Stomach (tissue), 4 donors: ENCODE measurements at regions not wholly inside any gene's neighbourhood (a gene's known extent, or its start where the extent isn't known, plus 50 kb on each side); places are given as distances from the start of the nearest gene placed in this dataset.

Experiments
- POLR2A ChIP-seq, 4 donors: fragments of 450-650 bp; IDR thresholded peaks; one replicate each; pipeline ENCODE4 v1.6.1; 2016; ENCODE audit warnings: antibody characterized with exemption in 4 of 4, control low read depth in 2 of 4, mild to moderate bottlenecking in 1 of 4, moderate library complexity in 1 of 4
- POLR2AphosphoS5 ChIP-seq, 3 donors: sonication (generic); formaldehyde crosslinking; IDR thresholded peaks; one replicate each; pipeline ENCODE4 v1.6.1; 2016; ENCODE audit warnings: antibody characterized with exemption in 3 of 3
- TF ChIP-seq, protein P1 (sequence below), 7 experiments: fragments of 450-650 bp in 4 of 7; fragments of 200-600 bp in 3 of 7; sonication (generic) in 3 of 7; IDR thresholded peaks; one replicate each; pipeline ENCODE4 v1.5.1; 2016 to 2019; ENCODE audit warnings: antibody characterized with exemption in 7 of 7, control low read depth in 2 of 7, mild to moderate bottlenecking in 1 of 7

DNA sequence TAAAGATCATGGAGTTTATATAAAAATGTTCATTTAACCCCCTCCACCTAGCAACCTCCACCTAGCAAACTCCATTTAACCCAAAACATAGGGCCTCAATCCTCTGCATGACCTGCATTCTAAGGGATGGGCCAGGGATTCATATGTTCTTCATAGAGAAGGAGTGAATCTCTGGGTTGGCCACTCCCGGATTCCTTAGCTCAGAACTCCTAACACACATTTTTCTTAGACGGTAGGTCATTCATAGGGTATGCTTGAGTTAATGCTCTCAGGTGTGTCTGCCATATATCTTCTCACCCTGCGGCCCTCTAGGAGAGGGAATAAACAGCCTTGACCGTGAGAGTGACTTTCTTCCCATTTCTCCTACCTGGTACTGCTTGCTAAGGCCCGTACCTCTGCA, 102.0 kb upstream of the IGSF10 start:
- TF ChIP-seq, protein P1, sequence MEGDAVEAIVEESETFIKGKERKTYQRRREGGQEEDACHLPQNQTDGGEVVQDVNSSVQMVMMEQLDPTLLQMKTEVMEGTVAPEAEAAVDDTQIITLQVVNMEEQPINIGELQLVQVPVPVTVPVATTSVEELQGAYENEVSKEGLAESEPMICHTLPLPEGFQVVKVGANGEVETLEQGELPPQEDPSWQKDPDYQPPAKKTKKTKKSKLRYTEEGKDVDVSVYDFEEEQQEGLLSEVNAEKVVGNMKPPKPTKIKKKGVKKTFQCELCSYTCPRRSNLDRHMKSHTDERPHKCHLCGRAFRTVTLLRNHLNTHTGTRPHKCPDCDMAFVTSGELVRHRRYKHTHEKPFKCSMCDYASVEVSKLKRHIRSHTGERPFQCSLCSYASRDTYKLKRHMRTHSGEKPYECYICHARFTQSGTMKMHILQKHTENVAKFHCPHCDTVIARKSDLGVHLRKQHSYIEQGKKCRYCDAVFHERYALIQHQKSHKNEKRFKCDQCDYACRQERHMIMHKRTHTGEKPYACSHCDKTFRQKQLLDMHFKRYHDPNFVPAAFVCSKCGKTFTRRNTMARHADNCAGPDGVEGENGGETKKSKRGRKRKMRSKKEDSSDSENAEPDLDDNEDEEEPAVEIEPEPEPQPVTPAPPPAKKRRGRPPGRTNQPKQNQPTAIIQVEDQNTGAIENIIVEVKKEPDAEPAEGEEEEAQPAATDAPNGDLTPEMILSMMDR (IDR thresholded peaks at IDR 0.05) = no peak
- TF ChIP-seq POLR2A (IDR thresholded peaks at IDR 0.05) (no peak), POLR2AphosphoS5 (IDR thresholded peaks at IDR 0.05) (no peak)
